GM18505 (cell line): ENCODE measurements at regions not wholly inside any gene's neighbourhood (a gene's known extent, or its start where the extent isn't known, plus 50 kb on each side); places are given as distances from the start of the nearest gene placed in this dataset.

ENCODE experiments used
- ATAC-seq: cut with Tn5 transposase; IDR thresholded peaks from one replicate; pipeline ENCODE4 v1.9.1; 2021; ENCODE audit not compliant: unreplicated experiment
- POLR2A ChIP-seq: IDR thresholded peaks from 4 replicates; pipeline ENCODE4 v1.6.1; 2011; ENCODE audit warnings: borderline replicate concordance; ENCODE audit not compliant: insufficient read depth, insufficient read length; ENCODE audit errors: extremely low read depth

- ATAC-seq, result no peak
- no peak for TF ChIP-seq POLR2A
Observed at GRCh38 chr15:96494505-96494904, 164.0 kb downstream of the NR2F2 start.

- no peak for ATAC-seq
Observed at GRCh38 chr15:96495386-96495785, 164.9 kb downstream of the NR2F2 start.

GRCh38 chr15:96497951-96498350 is 167.5 kb downstream of the NR2F2 start:
- ATAC-seq, result no peak
- TF ChIP-seq POLR2A, result no peak

More at GRCh38 chr15:96495386-96495785, 164.9 kb downstream of the NR2F2 start:
- no peak for TF ChIP-seq POLR2A

- no peak for ATAC-seq
- TF ChIP-seq POLR2A, result no peak
Observed at GRCh38 chr15:96500508-96500907, 170.0 kb downstream of the NR2F2 start.

GRCh38 chr15:96501362-96501761 is 170.9 kb downstream of the NR2F2 start:
- no peak for ATAC-seq
- TF ChIP-seq POLR2A, result no peak

GRCh38 chr15:96502196-96502595 is 171.7 kb downstream of the NR2F2 start:
- no peak for TF ChIP-seq POLR2A
- no peak for ATAC-seq

GRCh38 chr15:96503276-96503675 is 172.8 kb downstream of the NR2F2 start:
- TF ChIP-seq POLR2A, result no peak
- ATAC-seq, result no peak

GRCh38 chr15:96504371-96504770 is 173.9 kb downstream of the NR2F2 start:
- no peak for TF ChIP-seq POLR2A
- no peak for ATAC-seq

- no peak for ATAC-seq
- TF ChIP-seq POLR2A, result no peak
Observed at GRCh38 chr15:96505014-96505413, 174.5 kb downstream of the NR2F2 start.

GRCh38 chr15:96514607-96515285 is 184.2 kb downstream of the NR2F2 start:
- no peak for TF ChIP-seq POLR2A
- ATAC-seq, result no peak

GRCh38 chr15:96515371-96515770 is 184.9 kb downstream of the NR2F2 start:
- TF ChIP-seq POLR2A, result no peak
- ATAC-seq, result no peak

- ATAC-seq, result no peak
- no peak for TF ChIP-seq POLR2A
Observed at GRCh38 chr15:96521386-96521785, 190.9 kb downstream of the NR2F2 start.

GRCh38 chr15:96524676-96525417 is 194.3 kb downstream of the NR2F2 start:
- no peak for TF ChIP-seq POLR2A
- no peak for ATAC-seq

- TF ChIP-seq POLR2A, result no peak
- no peak for ATAC-seq
Observed at GRCh38 chr15:96535148-96535547, 204.6 kb downstream of the NR2F2 start.

- no peak for ATAC-seq
- no peak for TF ChIP-seq POLR2A
Observed at GRCh38 chr15:96538491-96538890, 208.0 kb downstream of the NR2F2 start.

- ATAC-seq, result no peak
Observed at GRCh38 chr15:96540283-96540682, 209.8 kb downstream of the NR2F2 start.

More at GRCh38 chr15:96540283-96540682, 209.8 kb downstream of the NR2F2 start:
- no peak for TF ChIP-seq POLR2A
